Muscle of leg (tissue), 3 donors: ENCODE measurements at regions not wholly inside any gene's neighbourhood (a gene's known extent, or its start where the extent isn't known, plus 50 kb on each side); places are given as distances from the start of the nearest gene placed in this dataset.
A peak's percentile ranks its signal among the peaks of the same experiment; 100 is the strongest.

Experiments
- DNase-seq: peaks from one replicate; pipeline ENCODE4 v3.0.0; 2013
- H3K27ac ChIP-seq: one replicate; pipeline ENCODE4 v1.5.1; 2013; ENCODE audit warnings: mild to moderate bottlenecking, low read length, control low read depth
- H3K27me3 ChIP-seq: one replicate; pipeline ENCODE4 v1.6.1; 2013; ENCODE audit warnings: low read length; ENCODE audit not compliant: control insufficient read depth, insufficient read depth
- H3K36me3 ChIP-seq: one replicate; pipeline ENCODE4 v1.6.1; 2013; ENCODE audit warnings: low read length; ENCODE audit not compliant: control insufficient read depth, insufficient read depth
- H3K4me1 ChIP-seq: one replicate; pipeline ENCODE4 v1.6.1; 2013; ENCODE audit warnings: low read length; ENCODE audit not compliant: control insufficient read depth, insufficient read depth
- H3K4me3 ChIP-seq: one replicate; pipeline ENCODE4 v1.5.1; 2013; ENCODE audit warnings: low read length, control low read depth
- H3K9me3 ChIP-seq: replicated peaks from 2 replicates; pipeline ENCODE4 v1.6.1; 2013; ENCODE audit warnings: low read depth, low read length; ENCODE audit not compliant: control insufficient read depth
- WGBS: methylation state at CpG from one replicate; pipeline ENCODE4 v1.1.5; 2013; ENCODE audit warnings: missing lambda C conversion rate; ENCODE audit not compliant: insufficient coverage; 5-methylcytosine and 5-hydroxymethylcytosine counted together

DNA sequence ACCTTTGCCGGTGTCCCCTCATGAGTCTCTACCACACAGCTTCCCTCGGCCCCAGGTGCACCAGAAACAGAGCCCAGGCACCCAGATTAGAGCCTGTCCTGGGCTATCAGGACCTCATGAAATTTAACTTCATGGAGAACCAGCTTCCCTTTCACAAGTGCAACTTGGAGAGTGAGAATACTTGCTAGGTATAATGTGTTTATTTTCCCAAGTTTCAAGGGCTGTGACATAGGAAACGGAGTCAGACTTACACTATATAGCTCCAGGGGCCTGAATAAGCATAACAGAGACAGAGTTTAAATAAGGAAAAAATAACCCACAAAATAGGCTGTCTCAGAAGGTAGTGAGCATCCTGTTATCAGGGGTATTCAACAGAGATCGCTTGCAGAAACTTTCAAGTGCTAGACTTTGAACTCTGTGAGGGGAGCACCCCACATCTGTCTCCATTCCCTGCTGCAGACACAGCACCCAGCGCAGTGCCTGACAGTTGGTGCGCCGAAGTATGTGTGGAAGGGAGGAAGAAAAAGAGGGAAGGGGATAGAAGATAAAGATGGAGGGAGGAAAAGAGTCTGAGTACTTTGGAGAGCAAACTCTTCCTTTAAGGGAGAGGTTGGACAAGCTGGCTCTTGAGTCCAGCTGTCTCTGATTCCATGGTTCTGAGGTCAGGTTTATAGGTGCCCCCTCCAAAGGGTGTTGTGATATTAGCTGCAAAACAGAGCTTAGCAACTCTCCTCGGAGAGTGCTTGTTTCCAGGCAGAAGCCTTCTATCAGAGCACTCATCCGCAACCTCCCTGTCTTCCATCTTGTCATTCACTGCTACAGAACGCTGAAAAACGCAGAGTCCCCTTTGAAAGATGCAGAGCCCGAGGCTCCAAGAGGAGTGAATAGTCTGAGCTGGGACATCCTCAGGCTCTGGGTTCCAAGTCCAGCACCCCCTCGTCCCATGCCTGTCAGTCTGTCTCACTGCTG, 84.8 kb downstream of the CPN2 start:
- peaks cover 71% of the 10 kb centered on the region for H3K4me1 ChIP-seq
- H3K27me3 ChIP-seq: peaks cover 17% of the 10 kb centered on the region
- H3K4me3 ChIP-seq: no peak overlapping the region
- H3K36me3 ChIP-seq: no peaks in the 10 kb centered on the region
- H3K9me3 ChIP-seq: no peaks in the 10 kb centered on the region
- DNase-seq: no peak
- 40% methylated on average over 5 of the region's 13 CpGs for WGBS
- peak overlapping the region; percentile 89 for H3K27ac ChIP-seq

DNA sequence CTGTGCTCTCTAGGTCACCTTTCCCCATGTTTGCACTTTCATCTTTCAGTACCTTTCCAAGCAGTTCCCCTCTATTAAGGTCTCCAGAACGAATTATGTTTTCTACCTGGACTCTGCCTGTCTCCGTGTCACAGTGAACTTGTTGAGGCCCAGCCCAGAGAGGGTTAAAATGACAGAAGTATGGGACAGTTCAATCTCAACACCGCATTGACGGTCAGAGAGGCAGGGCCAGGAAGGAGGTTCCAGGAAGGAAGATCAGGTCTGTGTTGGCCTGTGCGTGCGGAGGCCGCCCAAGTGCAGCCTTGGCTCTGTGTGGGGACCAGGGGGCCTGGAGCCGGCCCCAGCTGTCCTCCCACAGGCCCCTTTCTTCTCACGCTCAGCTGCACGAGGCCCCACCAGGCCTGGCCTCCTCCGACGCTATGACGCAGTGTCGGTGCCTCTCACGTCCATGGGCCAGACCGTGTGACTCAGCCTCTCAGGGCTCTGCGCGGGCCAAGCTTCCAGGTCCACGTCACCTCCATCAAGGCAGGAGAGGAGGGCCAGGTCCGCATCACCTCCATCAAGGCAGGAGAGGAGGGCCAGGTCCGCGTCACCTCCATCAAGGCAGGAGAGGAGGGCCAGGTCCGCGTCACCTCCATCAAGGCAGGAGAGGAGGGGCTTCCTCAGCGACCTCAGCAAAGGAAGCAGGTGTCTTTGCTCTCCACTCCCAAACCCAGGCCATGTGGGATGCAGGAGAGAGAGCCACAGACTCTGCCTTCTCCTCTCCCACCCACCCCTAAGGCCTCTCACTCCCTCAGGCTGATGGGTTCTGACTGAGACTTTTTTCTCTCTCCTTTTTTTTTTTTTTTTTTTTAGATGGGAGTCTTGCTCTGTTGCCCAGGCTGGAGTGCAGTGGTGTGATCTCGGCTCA, 83.1 kb downstream of the CPN2 start:
- Histone ChIP-seq H3K27ac (peak overlapping the region; percentile 68), H3K36me3 (no peaks in the 10 kb centered on the region), H3K9me3 (no peaks in the 10 kb centered on the region), H3K27me3 (peaks cover 16% of the 10 kb centered on the region), H3K4me3 (no peak overlapping the region), H3K4me1 (peaks cover 85% of the 10 kb centered on the region)
- DNase-seq: peak; percentile 92
- WGBS: 24% methylated on average over 19 of the region's 26 CpGs

DNA sequence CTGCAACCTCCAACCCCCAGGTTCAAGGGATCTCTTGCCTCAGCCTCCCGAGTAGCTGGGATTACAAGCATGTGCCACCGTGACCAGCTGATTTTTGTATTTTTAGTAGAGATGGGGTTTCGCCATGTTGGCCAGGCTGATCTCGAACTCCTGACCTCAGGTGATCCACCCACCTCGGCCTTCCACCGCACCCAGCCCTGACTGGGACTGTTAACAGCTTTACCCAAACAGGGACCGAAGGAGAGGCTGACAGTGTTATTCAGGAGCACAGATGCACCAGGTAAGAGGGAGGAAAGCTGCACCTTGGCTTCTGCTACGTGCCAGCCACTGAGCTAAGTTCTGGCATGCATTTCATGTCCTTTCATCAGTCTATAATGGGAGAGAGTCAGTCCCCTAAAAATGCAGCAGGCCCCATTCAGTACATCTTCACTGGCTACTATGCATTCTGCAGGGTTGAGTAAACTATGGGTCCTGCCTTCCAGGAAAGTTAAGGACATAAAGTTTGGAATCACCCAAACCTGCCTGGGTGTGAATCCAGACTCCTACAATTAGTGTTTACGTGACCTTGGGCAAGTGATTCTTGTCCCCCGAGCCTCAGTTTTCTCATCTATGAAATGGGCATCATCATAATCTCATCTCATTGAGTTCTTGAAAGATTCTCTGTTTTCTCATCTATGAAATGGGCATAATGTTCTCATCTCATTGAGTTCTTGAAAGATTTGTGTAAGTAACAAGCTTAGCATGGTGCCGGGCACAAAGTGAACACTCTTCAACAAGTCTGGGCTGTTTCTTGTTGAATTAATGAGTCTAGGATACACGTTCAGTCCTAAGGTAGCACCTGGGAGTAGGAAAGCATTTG, 82.2 kb downstream of the CPN2 start:
- DNase-seq: no peak
- Histone ChIP-seq H3K27ac (peak overlapping the region; percentile 0), H3K4me3 (no peak overlapping the region), H3K9me3 (no peaks in the 10 kb centered on the region), H3K4me1 (peaks cover 88% of the 10 kb centered on the region), H3K36me3 (no peaks in the 10 kb centered on the region), H3K27me3 (peaks cover 18% of the 10 kb centered on the region)
- WGBS: 89% methylated on average over 7 of the region's 12 CpGs

DNA sequence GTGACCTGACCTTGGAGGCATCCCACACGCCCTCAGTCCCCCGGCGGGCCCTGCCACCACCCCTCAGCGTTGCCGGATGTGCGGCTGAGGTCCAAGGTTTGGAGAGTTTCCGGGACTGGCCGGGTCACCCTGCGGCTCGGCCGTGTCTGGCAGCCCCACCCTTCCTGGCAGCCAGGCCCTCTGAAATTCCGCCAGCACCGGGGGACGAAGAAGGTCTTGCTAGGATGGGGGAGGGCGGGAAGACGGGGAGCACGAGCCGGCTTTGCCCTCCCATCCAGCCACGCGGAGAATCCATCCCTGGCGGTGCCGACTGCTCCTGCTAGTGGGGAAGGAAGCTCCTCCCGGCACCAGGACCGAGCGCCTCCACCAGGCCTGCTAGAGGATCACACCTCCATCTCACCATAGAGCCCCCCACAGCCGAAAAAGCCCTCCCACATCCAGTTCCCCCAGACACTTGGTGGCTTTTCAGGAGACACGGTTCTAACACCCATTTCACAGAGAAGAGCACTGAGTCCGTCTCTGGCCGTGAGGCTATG, 81.5 kb downstream of the CPN2 start:
- 12% methylated on average over 13 of the region's 29 CpGs for WGBS
- H3K27ac ChIP-seq: peak overlapping the region; percentile 0
- no peak overlapping the region for H3K4me3 ChIP-seq
- no peaks in the 10 kb centered on the region for H3K36me3 ChIP-seq
- H3K4me1 ChIP-seq: peaks cover 84% of the 10 kb centered on the region
- H3K27me3 ChIP-seq: peaks cover 16% of the 10 kb centered on the region
- peak; percentile 88 for DNase-seq
- no peaks in the 10 kb centered on the region for H3K9me3 ChIP-seq

DNA sequence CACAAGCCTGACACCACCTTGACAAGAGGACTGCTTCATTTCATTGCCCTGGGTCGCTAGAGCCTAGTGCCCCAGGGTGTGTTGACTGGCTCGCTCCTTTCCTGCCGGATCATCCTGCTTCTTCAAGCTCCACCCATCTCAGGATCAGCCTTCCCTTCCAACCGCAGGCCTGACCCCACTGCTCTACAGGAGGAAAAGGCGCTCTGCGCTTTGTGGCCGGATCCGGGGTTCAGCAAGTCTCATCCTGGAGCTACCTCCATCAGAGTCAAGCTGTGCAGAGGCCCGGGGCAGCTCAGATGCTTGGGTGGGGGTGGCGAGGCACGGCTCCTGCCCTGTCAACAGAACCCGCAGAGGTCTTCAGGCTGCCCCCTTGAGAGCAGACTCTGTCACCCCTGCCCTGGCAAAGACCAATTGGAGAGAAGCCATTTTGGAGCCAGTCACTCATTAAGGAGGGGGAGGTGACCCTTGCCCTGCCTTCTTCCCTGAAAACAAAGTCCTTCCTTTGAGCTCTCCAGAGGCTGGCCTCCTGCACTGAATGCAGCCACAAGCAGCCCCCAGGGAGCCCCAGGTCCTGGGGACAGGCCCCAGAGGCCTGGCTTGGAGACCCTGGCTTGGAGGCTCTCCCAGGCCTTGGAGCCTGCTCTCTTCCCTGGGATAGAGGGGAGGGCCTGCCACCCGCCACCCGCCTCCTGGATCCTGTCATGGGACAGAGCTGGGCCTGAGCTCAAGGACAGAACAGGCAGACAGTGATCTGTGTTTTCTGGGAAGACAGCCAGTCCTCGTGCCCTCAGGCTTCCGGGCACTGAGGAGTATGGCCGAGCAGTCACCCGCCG, 80.3 kb downstream of the CPN2 start:
- Histone ChIP-seq H3K4me3 (no peak overlapping the region), H3K4me1 (peaks cover 76% of the 10 kb centered on the region), H3K36me3 (no peaks in the 10 kb centered on the region), H3K9me3 (no peaks in the 10 kb centered on the region), H3K27ac (peak overlapping the region; percentile 77), H3K27me3 (peaks cover 16% of the 10 kb centered on the region)
- DNase-seq: peak; percentile 91
- WGBS: 61% methylated on average over 13 of the region's 19 CpGs

DNA sequence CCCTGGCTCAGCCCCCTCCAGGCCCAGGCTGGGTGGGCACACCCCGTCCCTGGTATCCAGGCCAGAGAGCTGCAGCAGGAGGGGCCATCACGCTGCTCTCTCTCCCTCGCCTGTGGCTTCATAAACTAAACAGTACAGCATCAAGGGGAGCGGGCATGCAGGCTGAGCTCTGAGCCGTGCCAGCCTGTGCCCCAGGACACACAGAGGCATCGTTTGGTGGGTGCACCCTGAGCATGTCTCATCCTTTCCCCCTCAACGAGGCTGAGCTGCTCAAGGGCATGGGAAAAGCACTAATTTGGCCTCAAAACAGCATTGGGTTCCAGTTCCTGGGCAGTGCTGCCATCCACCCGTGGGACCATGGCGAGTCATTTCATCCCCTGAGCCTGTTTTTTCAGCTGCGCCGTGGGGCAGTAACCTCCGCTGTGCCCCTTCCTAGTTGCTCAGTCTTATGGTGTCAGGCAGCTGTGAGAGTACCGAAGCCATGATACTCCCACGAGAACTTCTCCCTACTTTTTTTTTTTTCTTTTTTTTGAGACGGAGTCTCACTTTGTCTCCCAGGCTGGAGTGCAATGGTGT, 79.6 kb downstream of the CPN2 start:
- WGBS: 83% methylated on average over 13 of the region's 15 CpGs
- H3K36me3 ChIP-seq: no peaks in the 10 kb centered on the region
- no peak for DNase-seq
- H3K27ac ChIP-seq: peak overlapping the region; percentile 77
- peaks cover 75% of the 10 kb centered on the region for H3K4me1 ChIP-seq
- H3K27me3 ChIP-seq: peaks cover 16% of the 10 kb centered on the region
- no peak overlapping the region for H3K4me3 ChIP-seq
- H3K9me3 ChIP-seq: no peaks in the 10 kb centered on the region

DNA sequence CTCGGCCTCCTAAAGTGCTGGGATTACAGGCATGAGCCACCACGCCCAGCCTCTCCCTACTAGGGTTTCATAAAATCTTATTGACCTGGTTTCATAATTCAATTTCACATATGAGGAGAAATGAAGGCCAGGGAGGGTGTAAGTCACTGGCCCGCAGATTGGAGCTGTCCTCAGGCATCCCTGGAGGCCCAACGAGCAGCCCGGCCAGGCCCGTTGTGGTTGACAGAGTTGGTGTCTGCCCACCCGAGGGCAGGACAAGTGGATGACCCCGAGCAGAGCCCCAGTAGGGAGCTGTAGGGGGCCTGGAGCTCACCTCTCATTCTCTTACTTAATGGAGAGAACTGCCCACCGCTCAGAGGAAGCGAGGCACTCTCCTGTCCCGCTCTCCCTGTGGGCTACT, 78.9 kb downstream of the CPN2 start:
- Histone ChIP-seq H3K27me3 (peaks cover 16% of the 10 kb centered on the region), H3K9me3 (no peaks in the 10 kb centered on the region), H3K36me3 (no peaks in the 10 kb centered on the region), H3K27ac (no peak overlapping the region), H3K4me1 (peaks cover 76% of the 10 kb centered on the region), H3K4me3 (no peak overlapping the region)
- no peak for DNase-seq
- 94% methylated on average over 3 of the region's 11 CpGs for WGBS

DNA sequence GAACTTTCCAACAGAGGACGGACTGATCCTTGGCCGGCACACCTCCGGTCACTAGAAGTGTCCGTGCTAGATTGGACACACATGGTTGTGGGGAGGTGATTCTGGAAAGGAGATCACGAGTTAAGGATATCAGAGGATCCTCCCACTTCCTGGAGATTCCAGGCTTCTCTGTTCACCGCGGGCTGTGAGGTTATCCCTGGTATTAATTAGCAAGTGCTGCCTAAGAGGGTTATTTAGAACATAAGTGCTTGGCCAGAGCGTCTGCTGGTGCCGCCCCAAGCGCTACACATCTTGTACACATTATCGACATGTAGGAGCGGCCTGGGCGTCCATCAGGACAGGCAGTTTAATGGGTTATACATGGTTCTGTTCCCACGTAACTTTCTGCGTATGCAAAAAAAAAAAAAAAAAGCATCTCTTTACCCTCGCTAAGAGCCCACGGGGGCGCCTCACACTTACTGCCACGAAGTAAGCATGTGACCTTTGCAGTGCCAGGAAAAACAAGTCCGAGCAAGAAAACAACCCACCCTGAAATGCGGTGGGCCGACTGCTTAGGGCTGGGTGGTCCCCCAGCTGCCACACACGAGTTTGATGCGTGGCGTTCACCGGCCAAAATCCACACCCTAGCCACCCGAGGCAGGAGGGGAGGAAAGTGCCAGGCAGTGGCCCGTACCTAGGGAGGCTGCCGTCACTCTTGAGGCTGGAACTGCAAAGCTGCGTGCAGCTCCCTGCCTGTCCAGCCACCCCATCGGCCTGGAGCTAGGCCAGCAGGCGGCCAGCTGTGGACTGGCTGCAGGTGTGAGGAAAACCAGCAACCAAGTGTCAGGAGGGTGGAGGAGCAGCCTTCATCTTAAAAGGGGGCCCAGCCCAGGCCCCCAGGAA, 78.0 kb downstream of the CPN2 start:
- Histone ChIP-seq H3K4me3 (no peak overlapping the region), H3K4me1 (peaks cover 76% of the 10 kb centered on the region), H3K36me3 (no peaks in the 10 kb centered on the region), H3K27ac (no peak overlapping the region), H3K9me3 (no peaks in the 10 kb centered on the region), H3K27me3 (peaks cover 14% of the 10 kb centered on the region)
- DNase-seq: peak; percentile 75
- 37% methylated on average over 15 of the region's 32 CpGs for WGBS
